ENCODE measurements at regions not wholly inside any gene's neighbourhood (a gene's known extent, or its start where the extent isn't known, plus 50 kb on each side); places are given as distances from the start of the nearest gene placed in this dataset.

DNA sequence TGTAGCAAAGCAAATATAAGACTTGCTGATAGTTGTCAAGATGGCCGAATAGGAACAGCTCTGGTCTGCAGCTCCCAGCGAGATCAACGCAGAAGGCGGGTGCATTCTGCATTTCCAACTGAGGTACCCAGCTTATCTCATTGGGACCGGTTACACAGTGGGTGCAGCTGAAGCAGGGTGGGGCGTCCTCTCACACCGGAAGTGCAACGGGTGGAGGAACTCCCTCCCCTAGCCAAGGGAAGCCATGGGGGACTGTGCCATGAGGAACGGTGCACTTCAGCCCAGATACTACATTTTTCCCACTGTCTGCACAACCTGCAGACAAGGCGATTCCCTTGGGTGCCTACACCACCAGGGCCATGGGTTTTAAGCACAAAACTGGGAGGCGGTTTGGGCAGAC is 382.3 kb upstream of the EMCN start:
- Histone ChIP-seq H3K9me2 (ENCODE audit: insufficient read depth) (no peaks in the 10 kb centered on the region), H3K4me3 (no peak overlapping the region), H3K27me3 (ENCODE audit: insufficient read depth, low read depth) (no peaks in the 10 kb centered on the region), H3K27ac (no peak overlapping the region), H3K4me2 (no peak overlapping the region), H3F3A (ENCODE audit: insufficient read depth, low read depth) (no peaks in the 10 kb centered on the region), H3K79me2 (ENCODE audit: low read depth) (no peaks in the 10 kb centered on the region), H3K4me1 (replicated peaks; ENCODE audit: insufficient read depth) (no peaks in the 10 kb centered on the region), H4K20me1 (ENCODE audit: insufficient read depth) (no peaks in the 10 kb centered on the region), H2AFZ (no peak overlapping the region), H3K9me3 (ENCODE audit: insufficient read depth, low read depth) (no peaks in the 10 kb centered on the region), H3K36me3 (ENCODE audit: low read depth) (no peaks in the 10 kb centered on the region)
- no peak for DNase-seq
- CTCF ChIA-PET, result no interaction called here
- POLR2A ChIA-PET (ENCODE audit: unreplicated experiment), result no interaction called here
- intact Hi-C loops (cut with micrococcal nuclease; ENCODE audit: unreplicated experiment), result no loop called here
- no TSS peak for BruUV-seq (replicated peaks)
- TF ChIP-seq CTCF (conservative IDR thresholded peaks at IDR 0.05) (no peak), EZH2 (IDR thresholded peaks at IDR 0.05; ENCODE audit: low read depth) (no peak)

DNA sequence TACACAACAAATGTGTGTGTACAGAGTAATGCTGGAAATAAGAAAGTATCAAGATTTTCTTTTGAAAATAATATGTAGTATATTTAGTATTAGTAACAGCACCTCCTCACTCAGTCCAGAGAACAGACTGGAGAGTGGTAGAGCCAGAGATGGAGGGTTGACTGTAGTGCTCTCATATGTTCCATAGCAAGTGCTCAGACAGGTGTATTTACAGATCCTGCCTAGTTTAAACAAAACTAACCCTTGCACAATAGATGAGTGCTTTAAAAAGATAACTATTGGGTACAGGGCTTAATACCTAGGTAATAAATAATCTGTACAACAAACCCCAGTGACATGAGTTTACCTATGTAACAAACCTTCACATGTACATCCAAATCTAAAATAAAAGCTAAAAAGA is 381.0 kb upstream of the EMCN start:
- no peaks in the 10 kb centered on the region for H3K9me2 ChIP-seq (ENCODE audit: insufficient read depth)
- H3K9me3 ChIP-seq (ENCODE audit: insufficient read depth, low read depth), result no peaks in the 10 kb centered on the region
- H3K79me2 ChIP-seq (ENCODE audit: low read depth), result no peaks in the 10 kb centered on the region
- no peak for TF ChIP-seq CTCF (conservative IDR thresholded peaks at IDR 0.05)
- no peak for TF ChIP-seq EZH2 (IDR thresholded peaks at IDR 0.05; ENCODE audit: low read depth)
- no peaks in the 10 kb centered on the region for H3F3A ChIP-seq (ENCODE audit: insufficient read depth, low read depth)
- CTCF ChIA-PET, result no interaction called here
- H3K36me3 ChIP-seq (ENCODE audit: low read depth), result no peaks in the 10 kb centered on the region
- intact Hi-C loops (cut with micrococcal nuclease; ENCODE audit: unreplicated experiment), result no loop called here
- H2AFZ ChIP-seq, result no peak overlapping the region
- POLR2A ChIA-PET (ENCODE audit: unreplicated experiment), result no interaction called here
- BruUV-seq (replicated peaks), result no TSS peak
- H3K27me3 ChIP-seq (ENCODE audit: insufficient read depth, low read depth), result no peaks in the 10 kb centered on the region
- H3K27ac ChIP-seq, result no peak overlapping the region
- no peak overlapping the region for H3K4me3 ChIP-seq
- no peaks in the 10 kb centered on the region for H3K4me1 ChIP-seq (replicated peaks; ENCODE audit: insufficient read depth)
- no peak for DNase-seq
- no peaks in the 10 kb centered on the region for H4K20me1 ChIP-seq (ENCODE audit: insufficient read depth)
- H3K4me2 ChIP-seq, result no peak overlapping the region

- intact Hi-C loops (cut with micrococcal nuclease; ENCODE audit: unreplicated experiment), result no loop called here
- no peaks in the 10 kb centered on the region; the same call in 1 of the 2 replicates for H3K9me3 ChIP-seq (ENCODE audit: insufficient read depth, low read depth)
- CTCF ChIA-PET, result no interaction called here
- no peaks in the 10 kb centered on the region for H3K9me2 ChIP-seq (ENCODE audit: insufficient read depth)
- 0 out of 2 replicates have a peak overlapping the region, but pooled peaks have one; percentile 58 for H2AFZ ChIP-seq
- peak overlapping the region; percentile 26; the same call in 1 of the 2 replicates for H3K4me2 ChIP-seq
- no peak for TF ChIP-seq EZH2 (IDR thresholded peaks at IDR 0.05; ENCODE audit: low read depth)
- no peak for TF ChIP-seq CTCF (conservative IDR thresholded peaks at IDR 0.05)
- no peaks in the 10 kb centered on the region for H3F3A ChIP-seq (ENCODE audit: insufficient read depth, low read depth)
- no peaks in the 10 kb centered on the region for H3K4me1 ChIP-seq (replicated peaks; ENCODE audit: insufficient read depth)
- POLR2A ChIA-PET (ENCODE audit: unreplicated experiment), result no interaction called here
- H3K27me3 ChIP-seq (ENCODE audit: insufficient read depth, low read depth), result no peaks in the 10 kb centered on the region
- H3K79me2 ChIP-seq (ENCODE audit: low read depth), result no peaks in the 10 kb centered on the region
- H4K20me1 ChIP-seq (ENCODE audit: insufficient read depth), result no peaks in the 10 kb centered on the region
- H3K4me3 ChIP-seq, result no peak overlapping the region
- DNase-seq, result no peak
- H3K36me3 ChIP-seq (ENCODE audit: low read depth), result no peaks in the 10 kb centered on the region
- H3K27ac ChIP-seq, result no peak overlapping the region
- BruUV-seq (replicated peaks), result no TSS peak
These were observed 377.9 kb upstream of the EMCN start for GRCh38 chr4:100895556-100896197.
